ENCODE measurements at regions not wholly inside any gene's neighbourhood (a gene's known extent, or its start where the extent isn't known, plus 50 kb on each side); places are given as distances from the start of the nearest gene placed in this dataset.
A peak's percentile ranks its signal among the peaks of the same experiment; 100 is the strongest.

DNA sequence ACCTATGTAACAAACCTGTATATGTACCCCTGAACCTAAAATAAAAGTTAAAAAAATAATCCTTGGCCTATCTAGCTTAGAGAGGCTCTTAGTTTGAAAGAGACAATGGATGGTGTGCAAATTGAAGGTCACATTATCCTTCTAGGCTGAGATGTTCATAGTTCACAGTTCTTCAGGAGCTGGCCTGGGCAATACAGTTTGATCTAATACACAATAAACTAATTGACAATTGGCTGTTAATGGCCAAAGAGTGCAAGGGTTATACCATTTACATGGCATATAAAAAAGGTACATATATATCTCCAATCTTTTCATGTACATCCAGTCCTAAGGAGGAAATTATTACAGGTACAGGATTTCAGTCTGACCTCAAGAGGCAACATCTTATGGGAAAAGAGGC, 117.4 kb upstream of the NEDD9 start:
- Histone ChIP-seq H3K36me3 (ENCODE audit: control insufficient read depth in 2 of 2, insufficient read depth in 1 of 2, low read length in 2 of 2) (no peaks in the 10 kb centered on the region), H3K4me3 (ENCODE audit: low read depth, low read length) (no peak overlapping the region), H3K9me3 (ENCODE audit: control insufficient read depth, insufficient read depth, low read depth, low read length) (no peaks in the 10 kb centered on the region), H3K4me1 (ENCODE audit: control insufficient read depth, insufficient read depth, low read length) (no peaks in the 10 kb centered on the region), H3K27ac (ENCODE audit: extremely low read depth, low read depth, low read length) (no peak overlapping the region)
- ChIA-PET CTCF (interaction anchor here (1.5 kb wide), 1 partner anchor 146 kb away, joined by 5 read pairs; no protein-coding TSS in a partner anchor), POLR2A (no interaction called here)
- TF ChIP-seq, protein P1, sequence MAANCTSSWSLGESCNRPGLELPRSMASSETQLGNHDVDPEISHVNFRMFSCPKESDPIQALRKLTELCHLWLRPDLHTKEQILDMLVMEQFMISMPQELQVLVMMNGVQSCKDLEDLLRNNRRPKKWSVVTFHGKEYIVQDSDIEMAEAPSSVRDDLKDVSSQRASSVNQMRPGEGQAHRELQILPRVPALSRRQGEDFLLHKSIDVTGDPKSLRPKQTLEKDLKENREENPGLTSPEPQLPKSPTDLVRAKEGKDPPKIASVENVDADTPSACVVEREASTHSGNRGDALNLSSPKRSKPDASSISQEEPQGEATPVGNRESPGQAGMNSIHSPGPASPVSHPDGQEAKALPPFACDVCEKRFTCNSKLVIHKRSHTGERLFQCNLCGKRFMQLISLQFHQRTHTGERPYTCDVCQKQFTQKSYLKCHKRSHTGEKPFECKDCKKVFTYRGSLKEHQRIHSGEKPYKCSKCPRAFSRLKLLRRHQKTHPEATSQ (tag by site-specific recombination; IDR thresholded peaks at IDR 0.05): no peak
- TF ChIP-seq ZNF2 (tag by site-specific recombination; IDR thresholded peaks at IDR 0.05) (no peak), ZSCAN30 (tag by site-specific recombination; IDR thresholded peaks at IDR 0.05) (no peak), ZNF558 (tag by site-specific recombination; IDR thresholded peaks at IDR 0.05) (no peak)
- TF ChIP-seq, protein P2, sequence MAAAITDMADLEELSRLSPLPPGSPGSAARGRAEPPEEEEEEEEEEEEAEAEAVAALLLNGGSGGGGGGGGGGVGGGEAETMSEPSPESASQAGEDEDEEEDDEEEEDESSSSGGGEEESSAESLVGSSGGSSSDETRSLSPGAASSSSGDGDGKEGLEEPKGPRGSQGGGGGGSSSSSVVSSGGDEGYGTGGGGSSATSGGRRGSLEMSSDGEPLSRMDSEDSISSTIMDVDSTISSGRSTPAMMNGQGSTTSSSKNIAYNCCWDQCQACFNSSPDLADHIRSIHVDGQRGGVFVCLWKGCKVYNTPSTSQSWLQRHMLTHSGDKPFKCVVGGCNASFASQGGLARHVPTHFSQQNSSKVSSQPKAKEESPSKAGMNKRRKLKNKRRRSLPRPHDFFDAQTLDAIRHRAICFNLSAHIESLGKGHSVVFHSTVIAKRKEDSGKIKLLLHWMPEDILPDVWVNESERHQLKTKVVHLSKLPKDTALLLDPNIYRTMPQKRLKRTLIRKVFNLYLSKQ (tag by site-specific recombination; IDR thresholded peaks at IDR 0.05; ENCODE audit: borderline replicate concordance): no peak

DNA sequence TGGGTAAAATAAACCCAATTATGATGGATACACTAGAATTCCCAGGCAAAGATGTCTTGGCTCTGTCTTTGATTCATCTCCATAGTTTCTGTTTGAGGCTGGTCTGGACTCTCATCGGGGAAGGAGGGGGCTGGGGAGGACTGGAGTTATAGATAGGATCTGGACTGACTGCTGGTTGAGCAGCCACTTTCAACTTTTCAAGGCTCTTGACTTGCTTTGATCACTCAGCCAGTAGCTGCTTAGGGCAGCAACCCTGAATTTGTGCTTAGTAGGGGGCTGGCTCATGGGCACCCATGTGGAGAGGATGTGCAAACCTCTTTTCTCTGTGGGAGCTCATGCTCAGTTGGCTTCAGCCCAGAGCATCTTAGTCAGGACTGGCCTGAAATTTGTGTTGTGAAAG, 114.0 kb upstream of the NEDD9 start:
- no peak overlapping the region for H3K27ac ChIP-seq (ENCODE audit: extremely low read depth, low read depth, low read length)
- H3K36me3 ChIP-seq (ENCODE audit: control insufficient read depth in 2 of 2, insufficient read depth in 1 of 2, low read length in 2 of 2): no peaks in the 10 kb centered on the region
- H3K4me1 ChIP-seq (ENCODE audit: control insufficient read depth, insufficient read depth, low read length): no peaks in the 10 kb centered on the region
- POLR2A ChIA-PET: no interaction called here
- no peaks in the 10 kb centered on the region for H3K9me3 ChIP-seq (ENCODE audit: control insufficient read depth, insufficient read depth, low read depth, low read length)
- no peak for TF ChIP-seq GFI1B (tag by site-specific recombination; IDR thresholded peaks at IDR 0.05)
- TF ChIP-seq, protein P3, sequence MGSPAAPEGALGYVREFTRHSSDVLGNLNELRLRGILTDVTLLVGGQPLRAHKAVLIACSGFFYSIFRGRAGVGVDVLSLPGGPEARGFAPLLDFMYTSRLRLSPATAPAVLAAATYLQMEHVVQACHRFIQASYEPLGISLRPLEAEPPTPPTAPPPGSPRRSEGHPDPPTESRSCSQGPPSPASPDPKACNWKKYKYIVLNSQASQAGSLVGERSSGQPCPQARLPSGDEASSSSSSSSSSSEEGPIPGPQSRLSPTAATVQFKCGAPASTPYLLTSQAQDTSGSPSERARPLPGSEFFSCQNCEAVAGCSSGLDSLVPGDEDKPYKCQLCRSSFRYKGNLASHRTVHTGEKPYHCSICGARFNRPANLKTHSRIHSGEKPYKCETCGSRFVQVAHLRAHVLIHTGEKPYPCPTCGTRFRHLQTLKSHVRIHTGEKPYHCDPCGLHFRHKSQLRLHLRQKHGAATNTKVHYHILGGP (tag by site-specific recombination; IDR thresholded peaks at IDR 0.05): no peak
- peak; percentile 52 for TF ChIP-seq ZIC2 (tag by site-specific recombination; IDR thresholded peaks at IDR 0.05)
- TF ChIP-seq MEIS1 (CRISPR knock-in tag; IDR thresholded peaks at IDR 0.05; ENCODE audit: borderline replicate concordance): no peak
- TF ChIP-seq ZNF394 (tag by site-specific recombination; IDR thresholded peaks at IDR 0.05; ENCODE audit: borderline replicate concordance): no peak
- no peak for TF ChIP-seq ZFP41 (tag by site-specific recombination; IDR thresholded peaks at IDR 0.05; ENCODE audit: borderline replicate concordance)
- no peak for TF ChIP-seq ZNF830 (tag by site-specific recombination; IDR thresholded peaks at IDR 0.05; ENCODE audit: low read depth)
- TF ChIP-seq ZNF776 (tag by site-specific recombination; IDR thresholded peaks at IDR 0.05; ENCODE audit: borderline replicate concordance): no peak
- TF ChIP-seq, protein P4, sequence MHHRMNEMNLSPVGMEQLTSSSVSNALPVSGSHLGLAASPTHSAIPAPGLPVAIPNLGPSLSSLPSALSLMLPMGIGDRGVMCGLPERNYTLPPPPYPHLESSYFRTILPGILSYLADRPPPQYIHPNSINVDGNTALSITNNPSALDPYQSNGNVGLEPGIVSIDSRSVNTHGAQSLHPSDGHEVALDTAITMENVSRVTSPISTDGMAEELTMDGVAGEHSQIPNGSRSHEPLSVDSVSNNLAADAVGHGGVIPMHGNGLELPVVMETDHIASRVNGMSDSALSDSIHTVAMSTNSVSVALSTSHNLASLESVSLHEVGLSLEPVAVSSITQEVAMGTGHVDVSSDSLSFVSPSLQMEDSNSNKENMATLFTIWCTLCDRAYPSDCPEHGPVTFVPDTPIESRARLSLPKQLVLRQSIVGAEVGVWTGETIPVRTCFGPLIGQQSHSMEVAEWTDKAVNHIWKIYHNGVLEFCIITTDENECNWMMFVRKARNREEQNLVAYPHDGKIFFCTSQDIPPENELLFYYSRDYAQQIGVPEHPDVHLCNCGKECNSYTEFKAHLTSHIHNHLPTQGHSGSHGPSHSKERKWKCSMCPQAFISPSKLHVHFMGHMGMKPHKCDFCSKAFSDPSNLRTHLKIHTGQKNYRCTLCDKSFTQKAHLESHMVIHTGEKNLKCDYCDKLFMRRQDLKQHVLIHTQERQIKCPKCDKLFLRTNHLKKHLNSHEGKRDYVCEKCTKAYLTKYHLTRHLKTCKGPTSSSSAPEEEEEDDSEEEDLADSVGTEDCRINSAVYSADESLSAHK (tag by site-specific recombination; IDR thresholded peaks at IDR 0.05): no peak
- CTCF ChIA-PET: no interaction called here
- H3K4me3 ChIP-seq (ENCODE audit: low read depth, low read length): no peak overlapping the region

DNA sequence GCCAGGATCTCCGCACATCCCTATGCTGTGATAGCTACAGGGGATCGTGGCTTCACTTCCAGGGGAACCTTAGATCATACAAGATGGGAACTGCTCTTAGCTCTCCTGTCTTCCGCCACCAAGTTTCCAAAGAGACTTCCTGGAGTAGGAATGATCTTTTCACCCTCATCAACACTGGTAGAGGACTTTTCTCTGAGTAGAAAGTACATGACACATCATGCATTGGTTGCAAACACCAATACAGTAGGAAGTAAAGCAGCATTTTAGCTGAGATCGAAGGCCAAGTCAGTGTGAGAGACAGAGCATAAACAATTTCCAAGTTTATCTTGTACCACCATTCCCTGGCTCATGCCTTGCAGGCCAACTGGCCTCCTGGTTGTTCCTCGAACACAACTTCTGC, 113.1 kb upstream of the NEDD9 start:
- Histone ChIP-seq H3K27ac (ENCODE audit: extremely low read depth, low read depth, low read length) (no peak overlapping the region), H3K4me1 (ENCODE audit: control insufficient read depth, insufficient read depth, low read length) (no peaks in the 10 kb centered on the region), H3K4me3 (ENCODE audit: low read depth, low read length) (no peak overlapping the region), H3K36me3 (ENCODE audit: control insufficient read depth in 2 of 2, insufficient read depth in 1 of 2, low read length in 2 of 2) (no peaks in the 10 kb centered on the region), H3K9me3 (ENCODE audit: control insufficient read depth, insufficient read depth, low read depth, low read length) (no peaks in the 10 kb centered on the region)
- TF ChIP-seq ZNF791 (tag by site-specific recombination; IDR thresholded peaks at IDR 0.05) (no peak), ZNF266 (tag by site-specific recombination; IDR thresholded peaks at IDR 0.05; ENCODE audit: low read depth) (no peak), ZNF114 (tag by site-specific recombination; IDR thresholded peaks at IDR 0.05) (no peak), OSR2 (tag by site-specific recombination; IDR thresholded peaks at IDR 0.05) (no peak), ZFHX2 (tag by site-specific recombination; conservative IDR thresholded peaks at IDR 0.05) (no peak), ZNF521 (tag by site-specific recombination; IDR thresholded peaks at IDR 0.05) (no peak), ZNF658 (tag by site-specific recombination; IDR thresholded peaks at IDR 0.05) (no peak), ZNF16 (tag by site-specific recombination; IDR thresholded peaks at IDR 0.05; ENCODE audit: low read depth) (no peak), ZNF747 (tag by site-specific recombination; IDR thresholded peaks at IDR 0.05) (no peak), EGR2 (tag by site-specific recombination; IDR thresholded peaks at IDR 0.05; ENCODE audit: low read depth) (no peak), HOXD13 (CRISPR knock-in tag; IDR thresholded peaks at IDR 0.05; ENCODE audit: borderline replicate concordance) (no peak), ZNF132 (tag by site-specific recombination; IDR thresholded peaks at IDR 0.05; ENCODE audit: borderline replicate concordance) (no peak), ZNF239 (tag by site-specific recombination; IDR thresholded peaks at IDR 0.05) (no peak), ZFP69B (tag by site-specific recombination; IDR thresholded peaks at IDR 0.05) (no peak)
- POLR2A ChIA-PET: no interaction called here
- CTCF ChIA-PET: interaction anchor here (0.8 to 1.0 kb wide), 3 partner anchors 22 to 174 kb away, joined by 3 read pairs; no protein-coding TSS in a partner anchor
